ENCODE measurements at regions not wholly inside any gene's neighbourhood (a gene's known extent, or its start where the extent isn't known, plus 50 kb on each side); places are given as distances from the start of the nearest gene placed in this dataset.

- TF ChIP-seq, protein P1, sequence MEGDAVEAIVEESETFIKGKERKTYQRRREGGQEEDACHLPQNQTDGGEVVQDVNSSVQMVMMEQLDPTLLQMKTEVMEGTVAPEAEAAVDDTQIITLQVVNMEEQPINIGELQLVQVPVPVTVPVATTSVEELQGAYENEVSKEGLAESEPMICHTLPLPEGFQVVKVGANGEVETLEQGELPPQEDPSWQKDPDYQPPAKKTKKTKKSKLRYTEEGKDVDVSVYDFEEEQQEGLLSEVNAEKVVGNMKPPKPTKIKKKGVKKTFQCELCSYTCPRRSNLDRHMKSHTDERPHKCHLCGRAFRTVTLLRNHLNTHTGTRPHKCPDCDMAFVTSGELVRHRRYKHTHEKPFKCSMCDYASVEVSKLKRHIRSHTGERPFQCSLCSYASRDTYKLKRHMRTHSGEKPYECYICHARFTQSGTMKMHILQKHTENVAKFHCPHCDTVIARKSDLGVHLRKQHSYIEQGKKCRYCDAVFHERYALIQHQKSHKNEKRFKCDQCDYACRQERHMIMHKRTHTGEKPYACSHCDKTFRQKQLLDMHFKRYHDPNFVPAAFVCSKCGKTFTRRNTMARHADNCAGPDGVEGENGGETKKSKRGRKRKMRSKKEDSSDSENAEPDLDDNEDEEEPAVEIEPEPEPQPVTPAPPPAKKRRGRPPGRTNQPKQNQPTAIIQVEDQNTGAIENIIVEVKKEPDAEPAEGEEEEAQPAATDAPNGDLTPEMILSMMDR (IDR thresholded peaks at IDR 0.05): no peak
- no peak for TF ChIP-seq POLR2A (IDR thresholded peaks at IDR 0.05)
Observed at GRCh38 chr10:60707841-60708240, 70.4 kb upstream of the CDK1 start.

Data from adrenal gland (tissue), 5 donors.